ENCODE measurements at regions not wholly inside any gene's neighbourhood (a gene's known extent, or its start where the extent isn't known, plus 50 kb on each side); places are given as distances from the start of the nearest gene placed in this dataset.

DNA sequence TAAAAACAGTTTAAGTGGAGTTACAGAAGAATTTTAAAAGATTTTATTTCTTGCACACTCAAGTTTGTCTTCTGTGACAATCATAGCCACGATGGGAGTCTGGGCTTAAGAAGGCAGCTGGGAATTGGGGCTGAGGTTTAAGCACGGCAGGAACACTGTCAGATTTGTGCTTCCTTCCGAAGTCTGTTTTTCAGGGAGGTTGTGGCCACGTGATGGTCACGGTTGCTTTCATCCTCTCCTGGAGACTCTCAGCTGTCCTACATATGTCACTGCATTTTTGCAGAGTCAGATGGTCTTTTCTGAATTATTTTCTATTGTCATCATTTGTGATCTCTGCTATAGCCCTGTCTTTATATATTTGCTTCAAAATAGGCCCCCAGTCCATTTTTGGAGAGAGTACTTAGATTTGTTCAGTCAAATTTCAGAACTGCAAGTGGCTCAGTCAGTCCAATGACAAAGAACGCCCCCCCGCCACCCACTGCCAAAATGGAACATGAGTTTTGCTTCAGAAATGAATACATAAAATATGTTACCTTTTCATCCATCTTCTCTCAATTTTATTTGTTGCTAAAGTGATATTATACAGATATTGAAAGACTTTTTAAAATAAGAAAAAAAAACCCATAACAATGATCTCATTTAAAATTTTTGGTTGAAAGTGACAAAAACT lies 111.8 kb upstream of the ZFP64 start:
- TF ChIP-seq, protein P1, sequence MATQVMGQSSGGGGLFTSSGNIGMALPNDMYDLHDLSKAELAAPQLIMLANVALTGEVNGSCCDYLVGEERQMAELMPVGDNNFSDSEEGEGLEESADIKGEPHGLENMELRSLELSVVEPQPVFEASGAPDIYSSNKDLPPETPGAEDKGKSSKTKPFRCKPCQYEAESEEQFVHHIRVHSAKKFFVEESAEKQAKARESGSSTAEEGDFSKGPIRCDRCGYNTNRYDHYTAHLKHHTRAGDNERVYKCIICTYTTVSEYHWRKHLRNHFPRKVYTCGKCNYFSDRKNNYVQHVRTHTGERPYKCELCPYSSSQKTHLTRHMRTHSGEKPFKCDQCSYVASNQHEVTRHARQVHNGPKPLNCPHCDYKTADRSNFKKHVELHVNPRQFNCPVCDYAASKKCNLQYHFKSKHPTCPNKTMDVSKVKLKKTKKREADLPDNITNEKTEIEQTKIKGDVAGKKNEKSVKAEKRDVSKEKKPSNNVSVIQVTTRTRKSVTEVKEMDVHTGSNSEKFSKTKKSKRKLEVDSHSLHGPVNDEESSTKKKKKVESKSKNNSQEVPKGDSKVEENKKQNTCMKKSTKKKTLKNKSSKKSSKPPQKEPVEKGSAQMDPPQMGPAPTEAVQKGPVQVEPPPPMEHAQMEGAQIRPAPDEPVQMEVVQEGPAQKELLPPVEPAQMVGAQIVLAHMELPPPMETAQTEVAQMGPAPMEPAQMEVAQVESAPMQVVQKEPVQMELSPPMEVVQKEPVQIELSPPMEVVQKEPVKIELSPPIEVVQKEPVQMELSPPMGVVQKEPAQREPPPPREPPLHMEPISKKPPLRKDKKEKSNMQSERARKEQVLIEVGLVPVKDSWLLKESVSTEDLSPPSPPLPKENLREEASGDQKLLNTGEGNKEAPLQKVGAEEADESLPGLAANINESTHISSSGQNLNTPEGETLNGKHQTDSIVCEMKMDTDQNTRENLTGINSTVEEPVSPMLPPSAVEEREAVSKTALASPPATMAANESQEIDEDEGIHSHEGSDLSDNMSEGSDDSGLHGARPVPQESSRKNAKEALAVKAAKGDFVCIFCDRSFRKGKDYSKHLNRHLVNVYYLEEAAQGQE (IDR thresholded peaks at IDR 0.05; ENCODE audit: insufficient read depth in 1 of 2, low read depth in 2 of 2, low read length in 1 of 2), result no peak
- TF ChIP-seq, protein P2, sequence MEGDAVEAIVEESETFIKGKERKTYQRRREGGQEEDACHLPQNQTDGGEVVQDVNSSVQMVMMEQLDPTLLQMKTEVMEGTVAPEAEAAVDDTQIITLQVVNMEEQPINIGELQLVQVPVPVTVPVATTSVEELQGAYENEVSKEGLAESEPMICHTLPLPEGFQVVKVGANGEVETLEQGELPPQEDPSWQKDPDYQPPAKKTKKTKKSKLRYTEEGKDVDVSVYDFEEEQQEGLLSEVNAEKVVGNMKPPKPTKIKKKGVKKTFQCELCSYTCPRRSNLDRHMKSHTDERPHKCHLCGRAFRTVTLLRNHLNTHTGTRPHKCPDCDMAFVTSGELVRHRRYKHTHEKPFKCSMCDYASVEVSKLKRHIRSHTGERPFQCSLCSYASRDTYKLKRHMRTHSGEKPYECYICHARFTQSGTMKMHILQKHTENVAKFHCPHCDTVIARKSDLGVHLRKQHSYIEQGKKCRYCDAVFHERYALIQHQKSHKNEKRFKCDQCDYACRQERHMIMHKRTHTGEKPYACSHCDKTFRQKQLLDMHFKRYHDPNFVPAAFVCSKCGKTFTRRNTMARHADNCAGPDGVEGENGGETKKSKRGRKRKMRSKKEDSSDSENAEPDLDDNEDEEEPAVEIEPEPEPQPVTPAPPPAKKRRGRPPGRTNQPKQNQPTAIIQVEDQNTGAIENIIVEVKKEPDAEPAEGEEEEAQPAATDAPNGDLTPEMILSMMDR (IDR thresholded peaks at IDR 0.05), result no peak
- no peak for TF ChIP-seq TCF7L2 (IDR thresholded peaks at IDR 0.05; ENCODE audit: low read depth, low read length)
